ENCODE measurements at regions not wholly inside any gene's neighbourhood (a gene's known extent, or its start where the extent isn't known, plus 50 kb on each side); places are given as distances from the start of the nearest gene placed in this dataset.
A peak's percentile ranks its signal among the peaks of the same experiment; 100 is the strongest.

- no peak for DNase-seq
These were observed 295.5 kb downstream of the IRX1 start for GRCh38 chr5:3891113-3891512.

DNA sequence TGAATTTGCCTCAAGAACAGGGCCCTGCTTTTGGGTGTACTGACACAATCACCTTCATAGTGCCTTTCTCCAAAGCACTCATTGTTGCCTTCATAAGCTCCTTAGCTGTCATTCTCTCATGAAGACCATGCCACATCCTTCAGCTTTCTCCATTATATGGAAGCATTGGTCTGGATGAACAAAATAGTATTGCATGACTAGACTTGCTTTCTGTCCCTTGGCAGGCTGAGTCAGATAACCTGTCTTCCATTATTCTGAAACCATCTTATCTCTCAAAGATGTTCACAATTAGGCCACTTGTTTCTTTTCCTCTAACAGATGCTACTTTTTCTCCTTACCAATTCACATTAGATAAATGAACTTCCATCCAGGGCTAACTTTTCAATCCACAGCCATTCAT, 297.9 kb downstream of the IRX1 start:
- no peak for DNase-seq

- DNase-seq = no peak
These were observed 298.3 kb downstream of the IRX1 start for GRCh38 chr5:3893975-3894374.

GRCh38 chr5:3896098-3896497, 300.5 kb downstream of the IRX1 start:
- no peak for DNase-seq

DNA sequence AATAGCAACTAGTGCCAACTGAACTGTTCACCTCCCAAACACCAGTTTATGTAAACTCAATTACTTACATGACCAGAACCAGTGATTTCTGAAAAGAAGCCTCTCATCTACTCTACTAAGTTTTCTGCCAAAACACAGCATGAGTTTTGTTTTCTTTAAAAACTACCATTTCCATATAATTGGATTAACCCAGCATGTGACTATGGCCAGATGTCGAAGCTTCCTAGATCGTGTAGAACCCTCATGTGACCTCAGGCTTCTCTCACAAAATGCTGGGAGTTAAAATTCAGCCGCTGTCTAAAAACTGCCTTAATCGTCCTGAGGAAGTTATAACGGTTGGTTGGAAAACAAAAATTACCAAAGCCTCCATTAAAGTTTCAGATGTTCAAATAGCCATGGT, 303.5 kb downstream of the IRX1 start:
- peak; percentile 50 for DNase-seq

- no peak for DNase-seq
These were observed 309.0 kb downstream of the IRX1 start for GRCh38 chr5:3904584-3904983.

DNA sequence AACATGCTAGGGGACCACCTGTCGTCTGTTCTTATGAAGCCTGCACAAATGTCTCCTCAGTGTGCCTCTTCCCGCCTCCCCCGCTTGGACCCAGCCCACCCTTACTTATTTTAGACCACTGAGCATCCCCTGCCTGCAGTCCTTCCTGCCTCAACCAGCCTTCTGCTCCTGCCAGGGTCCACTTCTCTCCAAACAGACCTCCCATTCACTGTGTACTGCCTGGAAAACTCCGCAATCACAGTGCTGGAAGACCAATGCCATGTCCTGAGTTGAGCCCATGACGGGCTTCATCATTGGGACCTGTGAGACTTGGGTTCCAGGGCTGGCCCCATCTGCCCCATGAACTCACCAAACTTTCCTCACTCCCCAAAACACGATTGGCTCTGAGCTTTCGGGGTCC, 309.4 kb downstream of the IRX1 start:
- DNase-seq = no peak

GRCh38 chr5:3905521-3905920, 309.9 kb downstream of the IRX1 start:
- no peak for DNase-seq

- DNase-seq = no peak
These were observed 315.5 kb downstream of the IRX1 start for GRCh38 chr5:3911111-3911510.

DNA sequence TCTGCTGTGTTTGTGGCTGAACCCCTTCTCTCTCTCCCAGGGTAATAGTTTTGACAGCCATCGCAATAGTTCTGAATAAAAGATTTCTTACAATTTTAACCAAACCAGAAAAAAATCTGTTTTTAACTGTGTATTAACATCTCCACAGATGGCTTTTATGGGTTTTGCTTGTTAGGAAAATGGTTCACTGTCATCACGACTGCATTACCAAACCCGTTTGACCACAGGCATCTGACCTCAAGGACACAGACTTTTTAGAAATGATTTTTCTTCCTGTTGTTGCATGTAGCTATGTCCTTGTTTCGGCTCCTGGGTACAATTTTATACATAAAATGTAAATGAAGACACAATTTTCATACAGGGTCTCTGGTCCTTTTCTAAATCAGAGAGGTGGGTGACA, 316.1 kb downstream of the IRX1 start:
- no peak for DNase-seq

DNA sequence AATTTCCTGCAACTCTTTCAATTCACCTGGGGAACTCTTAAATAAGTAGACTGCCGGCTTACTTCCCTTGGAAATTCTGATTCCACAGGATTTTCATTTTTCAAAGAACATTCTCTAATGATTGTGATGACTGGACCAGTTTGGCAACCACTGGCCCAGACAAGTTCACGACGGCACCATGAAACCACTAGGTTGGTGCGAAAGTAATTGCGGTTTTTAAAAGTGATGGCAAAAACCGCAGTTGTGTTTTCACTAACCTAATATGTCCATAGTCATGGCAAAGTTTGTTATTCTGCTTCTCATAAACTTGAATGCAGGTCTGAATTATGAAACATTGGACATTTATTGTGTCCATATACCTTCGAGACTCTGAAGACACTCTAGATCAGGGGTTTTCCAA, 317.2 kb downstream of the IRX1 start:
- no peak for DNase-seq

DNA sequence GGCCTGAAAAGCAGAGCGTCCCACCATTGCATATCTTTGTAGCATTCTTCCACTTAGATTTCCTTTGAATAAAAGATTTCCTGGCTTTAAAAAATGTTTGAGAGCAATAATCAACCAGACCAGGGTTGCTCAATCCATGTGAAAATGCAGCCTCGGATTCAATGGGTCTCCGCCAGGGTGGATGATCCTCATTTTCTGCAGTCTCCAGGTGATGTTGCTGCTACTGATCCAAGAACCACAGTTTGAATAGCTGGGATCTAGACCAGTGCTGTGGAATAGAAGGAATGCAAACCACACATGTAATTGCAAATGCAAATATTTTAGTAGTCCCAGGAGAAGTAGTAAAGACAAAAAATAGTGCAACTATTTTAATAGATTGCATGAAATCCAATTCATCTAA, 317.6 kb downstream of the IRX1 start:
- no peak for DNase-seq

- DNase-seq = no peak
These were observed 329.4 kb downstream of the IRX1 start for GRCh38 chr5:3925022-3925421.

- no peak for DNase-seq
These were observed 330.3 kb downstream of the IRX1 start for GRCh38 chr5:3925935-3926334.

DNA sequence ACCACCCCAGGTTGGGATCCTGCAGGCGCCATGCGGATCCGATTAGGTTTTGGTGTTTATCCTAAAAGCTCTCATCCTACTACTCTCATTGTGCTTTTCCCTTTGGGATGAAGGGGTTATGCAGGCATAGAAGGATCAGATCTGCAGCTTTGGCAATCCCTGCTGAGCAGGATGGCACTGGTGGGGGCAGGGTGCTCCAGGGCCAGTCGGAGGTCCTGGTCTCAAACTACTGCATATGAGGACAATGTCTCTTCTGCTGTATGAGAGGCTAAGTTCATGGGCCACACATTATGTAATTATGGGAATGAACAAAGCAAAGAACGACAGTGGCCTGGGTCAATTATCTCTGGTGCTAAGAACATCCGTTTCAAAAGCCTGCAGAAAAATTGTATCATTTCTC, 334.2 kb downstream of the IRX1 start:
- DNase-seq = no peak

- DNase-seq = no peak
These were observed 336.3 kb downstream of the IRX1 start for GRCh38 chr5:3931976-3932375.

GRCh38 chr5:3933536-3933935, 337.9 kb downstream of the IRX1 start:
- DNase-seq = no peak

DNA sequence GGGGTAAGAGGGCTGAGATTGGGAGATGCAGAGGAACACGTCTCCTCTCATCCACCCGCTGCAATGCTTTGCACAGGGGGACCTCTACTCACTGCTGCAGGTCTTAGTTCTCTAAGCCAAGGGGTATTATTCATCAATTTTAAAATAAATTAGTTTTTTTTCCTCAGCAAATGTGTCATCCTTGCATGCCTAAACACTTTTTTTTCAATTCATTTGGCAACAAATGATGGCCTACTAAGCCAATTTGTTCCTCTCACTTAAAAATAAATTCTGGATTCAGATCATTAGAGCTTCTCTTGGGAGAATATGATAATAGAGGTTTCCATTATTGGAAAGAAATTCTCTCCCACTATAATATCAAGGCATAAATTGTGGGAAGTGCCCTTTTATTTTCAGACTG, 338.3 kb downstream of the IRX1 start:
- no peak for DNase-seq

DNA sequence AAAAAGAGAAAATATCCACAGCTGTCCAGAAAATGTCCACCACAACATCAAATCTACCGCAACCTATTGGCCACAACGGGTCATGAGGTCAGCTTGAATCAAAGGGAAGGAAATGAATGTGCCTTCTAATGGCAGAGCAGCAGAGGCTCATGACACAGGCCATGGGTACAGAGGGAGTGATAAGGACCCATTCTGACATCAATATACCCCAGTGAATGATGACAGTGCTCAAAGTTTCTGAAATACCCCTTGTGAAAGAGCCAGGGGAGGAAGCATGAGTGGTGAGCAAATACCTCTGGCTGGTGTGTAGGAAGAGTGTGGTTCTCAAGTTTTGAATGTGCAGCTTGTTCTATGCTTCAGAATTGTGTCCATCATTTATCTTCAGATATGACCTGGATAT, 348.2 kb downstream of the IRX1 start:
- DNase-seq = no peak

GRCh38 chr5:3944930-3945329, 349.3 kb downstream of the IRX1 start:
- DNase-seq = no peak

DNA sequence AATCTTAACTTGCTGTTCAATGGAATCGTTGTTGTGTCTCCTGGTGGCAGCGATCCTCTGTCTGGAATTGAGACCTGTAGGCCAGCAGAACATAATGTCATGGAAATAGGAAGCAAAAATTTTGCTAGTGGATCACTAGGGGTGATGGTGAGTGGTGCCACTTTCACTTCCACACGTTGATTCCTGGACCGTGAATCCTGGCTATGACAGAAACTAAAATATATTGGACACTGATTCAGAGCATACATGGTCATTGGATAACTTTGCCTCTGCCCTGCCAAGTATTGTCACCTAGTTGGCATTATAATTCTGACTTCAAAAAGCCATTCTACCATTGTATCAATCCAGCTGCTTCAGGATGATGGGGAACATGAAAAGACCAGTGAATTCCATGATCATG, 353.2 kb downstream of the IRX1 start:
- no peak for DNase-seq

GRCh38 chr5:3954199-3954598, 358.6 kb downstream of the IRX1 start:
- DNase-seq = no peak

DNA sequence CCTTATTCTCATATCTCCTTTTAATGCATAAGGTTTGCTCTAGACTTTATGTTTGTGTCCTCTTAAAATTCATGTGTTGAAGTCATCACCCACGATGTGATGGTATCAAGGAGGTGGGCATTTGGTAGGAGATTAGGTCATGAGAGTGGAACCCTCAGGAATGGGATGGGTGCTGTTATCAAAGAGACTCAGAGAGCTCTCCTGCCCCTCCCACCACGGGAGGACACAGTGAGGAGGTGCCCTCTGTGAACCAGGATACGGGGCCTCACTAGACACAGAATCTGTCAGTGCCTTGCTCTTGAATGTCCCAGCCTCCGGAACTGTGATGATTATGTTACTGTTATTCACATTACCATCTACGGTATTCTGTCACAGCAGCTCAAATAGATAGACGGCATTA, 359.0 kb downstream of the IRX1 start:
- no peak for DNase-seq

DNA sequence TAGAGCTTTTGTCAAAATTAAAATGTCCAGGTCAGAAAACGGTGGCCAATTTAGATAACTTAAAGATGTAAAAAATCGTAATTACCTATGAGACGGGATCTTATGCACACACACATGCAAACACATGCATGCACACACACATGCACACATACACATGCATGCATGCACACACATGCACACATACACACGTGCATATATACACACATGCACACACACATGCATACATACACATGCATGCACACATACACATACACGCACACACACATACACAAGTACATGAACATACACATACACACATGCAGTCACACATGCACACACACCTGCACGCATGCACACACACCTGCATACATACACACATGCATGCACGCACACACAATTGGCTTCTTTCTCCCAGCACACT, 362.0 kb downstream of the IRX1 start:
- DNase-seq = no peak

DNA sequence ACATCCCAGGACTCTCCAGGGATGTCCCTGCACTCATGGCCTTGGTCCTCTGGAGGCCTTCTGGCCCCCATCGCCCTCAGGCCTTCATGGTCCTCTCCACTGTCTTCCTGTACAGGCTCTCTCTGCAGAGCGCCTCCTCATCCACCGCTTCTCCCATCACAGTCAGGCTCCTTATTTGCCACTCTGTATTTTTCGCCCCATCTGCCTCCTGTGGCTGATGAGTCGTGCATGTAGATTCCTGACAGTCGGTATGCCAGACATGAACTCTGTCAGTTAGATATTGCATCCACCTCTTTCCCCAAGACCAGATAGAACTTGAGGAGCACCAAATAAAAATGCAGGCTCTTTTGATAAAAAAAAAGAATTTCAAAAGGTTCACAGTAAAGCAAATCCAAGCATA, 362.8 kb downstream of the IRX1 start:
- peak; percentile 66 for DNase-seq

DNA sequence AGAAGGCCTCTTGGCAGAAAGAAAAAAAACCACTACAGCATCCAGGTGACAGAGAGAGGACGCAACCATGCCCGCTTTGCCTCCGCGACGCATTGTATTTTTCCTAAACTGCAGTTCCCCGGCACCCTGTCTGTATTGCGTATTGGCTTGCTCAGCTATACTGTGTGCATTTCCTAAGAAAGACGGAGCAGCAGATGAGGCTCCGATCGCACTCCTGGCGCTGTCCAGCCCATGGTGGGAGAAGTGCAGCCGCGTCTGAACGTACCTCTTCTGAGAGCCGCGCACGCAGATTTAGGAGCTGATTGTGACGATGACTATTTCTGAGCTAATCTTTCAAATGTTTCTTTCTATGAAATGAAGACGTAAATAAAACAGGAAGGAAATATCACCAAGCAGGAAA, 366.5 kb downstream of the IRX1 start:
- no peak for DNase-seq

All from eye (tissue), 1 donor.